Inferior parietal cortex (tissue), 1 donor: ENCODE measurements at regions not wholly inside any gene's neighbourhood (a gene's known extent, or its start where the extent isn't known, plus 50 kb on each side); places are given as distances from the start of the nearest gene placed in this dataset.

Source experiments
- DNase-seq: peaks from one replicate; pipeline ENCODE4 v3.0.0-alpha.2; 2016; ENCODE audit errors: extremely low spot score

GRCh38 chr5:25849270-25849669 is 1189.1 kb downstream of the CDH9 start:
- DNase-seq, result no peak

- no peak for DNase-seq
These were observed 1178.6 kb upstream of the CDH10 start for GRCh38 chr5:25823330-25823873.
